Hematopoietic multipotent progenitor cell treated with erythropoietin and hydrocortisone succinate and interleukin-3 and kit ligand, for 17 days (in vitro differentiated cells): ENCODE measurements at regions not wholly inside any gene's neighbourhood (a gene's known extent, or its start where the extent isn't known, plus 50 kb on each side); places are given as distances from the start of the nearest gene placed in this dataset.
"Not testable (repeated sequence)": the region's sequence is repeated elsewhere in the genome, so short reads cannot be mapped to it uniquely, and the experiment has no call there.

ENCODE experiments used
- DNase-seq: peaks from one replicate; pipeline ENCODE4 v3.0.0-alpha.2; 2015; ENCODE audit warnings: low spot score

DNA sequence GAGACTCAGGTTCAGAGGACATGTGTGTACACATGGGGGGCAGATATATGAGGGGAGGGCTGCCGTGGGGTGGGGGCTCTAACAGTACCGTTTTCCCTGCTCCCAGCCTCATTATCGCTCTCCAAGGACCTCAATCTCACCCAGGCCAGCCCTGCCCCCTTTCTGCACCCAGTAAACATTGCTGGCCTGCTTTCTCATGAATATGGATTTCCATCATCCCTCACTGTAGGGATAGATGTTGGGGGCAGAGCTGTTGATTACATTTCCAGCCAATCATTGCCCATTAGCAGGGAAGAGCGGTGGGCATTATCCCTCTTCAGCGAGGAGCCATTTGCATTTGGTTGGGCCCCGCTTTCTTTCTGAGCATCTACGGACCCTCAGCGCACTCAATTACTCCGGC is 273.8 kb downstream of the RPS6KC1 start:
- no peak for DNase-seq

DNA sequence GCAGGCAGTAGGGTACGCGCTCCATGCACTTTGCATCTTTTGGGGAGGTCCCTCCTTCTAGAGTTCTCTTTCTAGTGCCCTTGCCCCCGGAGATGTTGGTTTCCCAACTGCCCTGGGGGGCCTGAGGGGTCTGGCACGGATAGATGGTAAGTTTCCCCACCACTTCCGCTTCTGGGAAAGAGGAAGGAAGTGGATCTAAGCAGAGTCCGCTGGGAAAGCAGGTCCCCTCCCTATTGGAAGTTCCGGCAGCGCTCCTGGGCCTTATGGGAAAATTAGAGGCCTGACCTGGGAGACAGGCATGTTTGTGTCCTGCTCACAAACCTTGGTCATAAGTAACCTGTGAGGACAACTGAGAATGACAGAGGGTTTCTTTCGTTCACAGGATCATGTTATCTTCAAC is 274.4 kb downstream of the RPS6KC1 start:
- DNase-seq, result no peak

DNA sequence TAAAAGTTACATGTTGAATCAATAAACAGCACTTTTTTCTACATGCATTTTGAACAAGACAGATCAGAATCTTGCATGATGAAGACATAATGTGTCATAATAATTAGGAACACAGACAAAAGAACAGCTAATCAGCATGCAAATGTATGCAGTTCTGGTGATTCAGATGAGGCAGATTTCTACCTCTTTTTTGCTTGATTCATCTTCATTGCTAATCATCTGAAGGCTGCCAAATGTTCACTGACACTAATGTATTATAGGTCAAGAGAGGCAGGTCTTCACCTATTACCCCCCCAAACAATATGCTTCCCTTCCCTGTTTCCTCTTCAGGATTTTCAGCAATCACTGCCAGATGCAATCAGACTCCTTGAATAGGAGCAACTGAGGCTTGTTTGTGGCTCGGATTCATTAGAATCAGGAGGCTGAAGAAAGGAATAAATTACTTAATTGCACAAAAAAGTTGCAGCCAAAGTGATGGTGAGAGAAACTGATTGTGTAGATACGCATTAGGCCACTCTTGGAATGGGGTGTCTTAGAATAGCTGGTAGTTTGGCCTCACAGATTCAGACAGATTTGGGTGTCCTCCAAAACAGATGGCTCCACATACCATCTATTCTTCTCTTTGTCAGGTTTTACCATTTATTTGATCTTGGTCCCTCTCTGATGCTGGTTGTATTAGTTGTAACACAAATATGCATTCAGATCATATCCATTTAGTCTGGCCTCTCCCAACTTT is 275.4 kb downstream of the RPS6KC1 start:
- no peak for DNase-seq

DNA sequence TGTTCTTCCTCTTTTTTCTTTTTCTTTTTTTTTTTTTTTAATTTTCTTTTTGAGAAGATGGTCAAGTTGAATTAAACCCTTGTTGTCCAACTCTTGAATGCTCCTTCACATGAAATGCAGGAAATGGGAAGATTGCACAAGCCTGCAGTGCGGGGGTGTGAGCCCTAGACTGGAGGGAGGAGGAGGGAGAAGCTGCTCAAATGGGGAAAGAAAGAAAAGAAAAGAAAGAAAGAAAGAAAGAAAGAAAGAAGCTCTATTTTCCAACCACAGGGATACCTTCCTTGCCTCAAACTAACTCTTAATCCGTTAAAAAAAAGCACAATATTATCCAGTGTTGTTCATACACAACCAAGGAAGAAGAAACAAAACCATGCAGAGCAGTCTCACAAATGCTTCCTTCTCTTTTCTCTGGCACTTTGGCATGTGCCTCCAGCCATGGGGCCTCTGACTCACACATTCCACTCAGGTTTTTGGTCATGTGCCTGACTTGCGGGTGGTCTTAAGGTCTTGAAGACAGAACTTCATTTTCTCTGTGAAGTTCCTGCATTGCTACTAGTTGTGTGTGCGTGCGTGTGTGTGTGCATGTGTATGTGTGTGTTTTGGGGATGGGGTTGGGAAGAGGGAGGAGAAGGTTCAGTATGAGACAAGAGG is 276.1 kb downstream of the RPS6KC1 start:
- no peak for DNase-seq

DNA sequence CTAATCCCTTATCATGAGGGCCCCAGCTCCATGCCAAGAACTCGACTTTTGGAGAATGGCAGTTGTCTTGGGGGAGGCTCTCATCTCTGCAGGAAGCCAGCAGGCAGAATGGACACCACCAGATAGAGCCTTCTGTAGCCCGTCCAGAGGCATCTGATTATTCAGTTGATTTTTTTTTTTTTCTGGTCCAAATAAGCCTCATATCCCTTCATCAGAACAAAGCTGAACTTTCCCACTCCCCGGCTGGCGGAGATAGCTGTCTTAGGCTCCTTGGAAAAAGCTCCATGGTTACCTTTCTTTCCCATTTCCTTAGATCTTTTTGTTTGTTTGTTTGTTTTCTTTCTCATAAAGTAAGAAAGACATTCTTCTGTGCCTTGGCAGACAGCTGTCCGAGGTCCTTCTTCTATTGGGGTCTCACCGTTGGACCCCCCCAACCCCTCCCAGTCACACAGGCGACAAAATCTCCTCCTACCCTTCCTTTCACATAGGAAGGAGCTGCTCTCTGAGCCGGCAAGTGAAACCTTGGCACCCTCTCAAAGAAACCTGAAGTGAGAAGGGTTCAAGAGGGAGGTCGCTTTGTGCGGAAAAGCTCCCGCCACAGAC is 278.5 kb downstream of the RPS6KC1 start:
- no peak for DNase-seq

DNA sequence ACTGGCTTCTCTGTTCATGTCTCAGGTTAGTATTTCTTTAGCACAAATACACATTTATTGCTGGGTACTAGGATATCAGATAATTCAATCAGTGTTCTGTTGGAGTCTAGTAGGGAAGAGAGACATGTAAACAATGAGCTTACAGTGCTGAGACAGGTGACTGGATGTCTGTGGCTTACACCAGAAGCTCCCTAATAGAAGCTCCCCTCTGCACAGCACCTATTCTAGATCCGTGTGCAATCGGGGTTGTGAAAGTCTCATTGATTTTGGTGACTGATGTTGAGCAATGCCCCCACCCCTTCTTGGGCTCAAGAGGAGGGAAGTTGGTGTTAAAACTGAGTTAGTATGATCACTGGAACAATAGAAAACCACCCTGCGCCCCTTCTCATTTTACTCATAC is 279.2 kb downstream of the RPS6KC1 start:
- no peak for DNase-seq

DNA sequence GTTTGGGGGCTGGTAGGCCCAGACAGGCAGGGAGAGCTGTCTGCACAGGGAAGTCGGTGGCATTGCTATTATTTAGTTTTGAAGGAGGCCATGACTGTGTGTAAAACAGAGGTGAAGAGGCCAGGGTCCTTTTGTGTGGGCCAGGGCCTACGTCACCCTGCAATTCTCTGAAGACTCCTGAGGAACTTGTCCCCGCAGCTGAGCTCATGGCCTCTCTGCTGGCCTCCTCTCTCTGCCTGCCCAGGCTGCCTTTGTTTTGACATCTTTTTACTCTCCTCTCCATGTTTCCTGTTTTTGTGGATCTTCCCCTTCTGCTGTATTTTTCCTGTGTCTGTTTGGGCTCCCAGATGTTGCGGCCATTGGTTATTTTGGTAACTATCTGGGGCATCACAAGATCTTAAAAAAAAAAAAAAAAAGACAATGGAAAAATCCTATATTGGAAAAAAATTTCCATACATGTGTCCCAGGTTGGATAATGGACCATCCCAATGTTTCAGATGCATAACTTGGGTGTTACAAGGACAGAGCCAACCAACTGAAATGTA is 280.7 kb downstream of the RPS6KC1 start:
- DNase-seq, result no peak

DNA sequence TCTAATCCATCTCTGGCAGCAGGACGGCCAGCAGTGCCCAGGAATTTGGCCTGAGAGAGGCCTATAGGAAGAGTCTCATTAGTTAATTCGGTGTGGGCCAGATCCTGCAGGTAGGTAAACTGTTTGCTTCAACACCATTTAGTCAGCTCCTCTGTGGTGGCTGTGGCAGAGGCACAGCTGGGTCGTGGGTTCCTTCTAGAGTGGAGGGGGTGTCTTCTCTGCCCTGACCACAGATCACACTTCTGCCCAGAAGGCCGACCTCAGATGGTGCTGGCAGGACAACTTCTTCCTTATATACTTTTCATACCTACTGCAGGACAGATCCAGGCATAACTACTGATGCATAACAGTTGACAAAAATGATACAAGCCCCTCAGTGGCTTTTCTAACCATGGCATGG is 281.4 kb downstream of the RPS6KC1 start:
- no peak for DNase-seq

DNA sequence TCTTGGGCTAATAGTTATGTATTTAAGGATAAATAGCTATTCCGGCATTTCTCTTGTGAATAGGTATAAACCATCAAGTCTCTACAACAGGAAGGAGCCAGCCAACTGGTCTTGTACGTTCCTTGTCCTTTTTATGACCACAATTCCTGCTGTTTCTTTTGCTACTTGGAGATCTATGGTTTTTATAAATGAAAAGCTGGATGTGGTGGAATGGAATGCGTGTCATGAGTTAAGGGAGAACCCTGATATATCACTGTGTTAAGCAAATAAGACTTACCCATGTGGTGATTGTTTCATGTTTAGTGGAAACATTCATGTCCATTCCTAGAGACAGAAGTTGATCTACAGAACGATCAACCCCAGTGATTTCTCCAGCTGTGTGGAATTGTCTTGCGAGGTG is 282.1 kb downstream of the RPS6KC1 start:
- no peak for DNase-seq

DNA sequence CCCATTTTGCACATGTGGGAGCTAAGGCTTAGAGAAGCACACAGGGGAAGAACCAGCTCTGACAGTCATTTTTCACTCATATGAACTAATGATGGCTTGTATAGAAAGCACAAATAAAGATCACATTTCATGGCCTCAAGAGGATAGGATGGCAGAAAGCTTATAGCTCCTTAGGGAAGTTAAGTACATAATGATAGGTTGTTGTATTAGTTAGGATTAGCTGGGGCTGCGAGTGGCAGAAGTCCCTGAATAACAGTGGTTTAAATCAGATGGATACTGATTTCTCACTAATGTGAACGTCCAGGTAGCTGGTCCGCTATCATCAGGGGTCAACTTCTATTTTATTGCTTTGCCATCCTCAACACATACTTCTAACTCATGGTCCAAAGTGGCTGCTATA is 284.0 kb downstream of the RPS6KC1 start:
- DNase-seq, result no peak

DNA sequence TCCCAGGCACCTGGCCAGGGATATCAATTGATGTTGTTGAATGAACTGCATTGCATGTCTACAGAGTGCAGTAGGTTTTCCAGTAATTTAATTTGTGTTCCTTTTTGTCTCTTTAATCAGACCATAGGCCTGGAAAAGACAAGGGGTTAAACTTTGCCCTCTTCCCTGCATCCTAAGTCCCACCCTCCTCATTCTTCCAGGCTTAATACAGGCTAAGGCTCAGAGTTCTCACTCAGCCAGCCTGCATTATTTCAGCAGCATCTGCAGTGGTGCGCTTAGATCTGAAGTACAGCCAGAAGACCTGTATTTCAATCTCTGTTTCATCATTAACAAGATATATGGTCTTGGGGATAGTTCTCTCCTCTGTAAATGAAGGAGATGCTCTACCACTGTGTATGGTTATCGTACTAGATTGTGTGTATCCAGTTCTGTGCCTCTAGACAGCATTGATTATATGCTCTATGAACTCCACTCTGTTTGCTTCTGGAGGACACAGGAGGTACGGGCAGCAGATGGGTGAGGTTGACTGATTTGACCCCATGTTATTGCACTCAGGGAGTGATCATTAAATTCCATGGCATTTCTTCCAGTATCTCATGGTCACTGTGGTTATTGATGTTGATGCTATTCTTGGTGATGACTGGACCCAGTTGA is 286.1 kb downstream of the RPS6KC1 start:
- DNase-seq, result no peak

DNA sequence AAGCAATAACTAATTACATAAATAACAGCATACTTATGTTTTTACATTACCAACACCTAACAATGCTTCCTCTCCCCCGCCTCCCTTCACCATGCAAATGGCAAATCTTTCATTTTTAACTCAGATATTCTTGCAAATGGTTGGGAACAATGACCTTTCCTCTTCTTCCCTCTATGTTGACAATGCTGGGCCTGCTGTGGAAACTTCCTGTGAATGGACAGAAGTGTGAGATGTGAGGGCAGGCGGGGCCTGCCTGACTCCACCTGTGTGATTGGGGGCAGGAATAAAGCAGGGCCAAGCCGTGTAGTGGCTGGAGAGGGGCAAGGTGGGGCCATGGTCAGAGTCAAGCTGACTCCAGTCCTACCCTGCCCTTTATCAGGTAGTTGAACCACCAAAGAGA is 289.6 kb downstream of the RPS6KC1 start:
- no peak for DNase-seq

DNA sequence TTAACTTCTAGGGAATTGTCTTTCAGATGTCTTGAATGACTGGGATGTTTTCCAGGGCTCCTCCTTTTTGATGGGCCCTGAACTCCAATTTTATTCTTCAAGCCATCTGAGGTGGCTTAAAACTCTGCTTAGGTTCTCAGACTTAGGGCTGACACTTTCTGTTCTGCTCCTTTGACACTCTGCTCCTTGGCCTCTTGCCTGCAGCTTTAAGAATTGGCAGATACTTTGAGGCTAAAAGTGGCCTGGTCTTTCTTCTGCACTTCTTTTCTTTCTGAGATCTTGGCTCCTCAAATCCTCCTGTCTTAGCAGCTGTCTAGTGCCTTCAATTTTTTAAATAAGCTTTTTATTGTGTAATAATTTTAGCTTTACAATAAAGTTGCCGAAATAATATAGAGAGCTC is 294.6 kb downstream of the RPS6KC1 start:
- DNase-seq, result no peak

DNA sequence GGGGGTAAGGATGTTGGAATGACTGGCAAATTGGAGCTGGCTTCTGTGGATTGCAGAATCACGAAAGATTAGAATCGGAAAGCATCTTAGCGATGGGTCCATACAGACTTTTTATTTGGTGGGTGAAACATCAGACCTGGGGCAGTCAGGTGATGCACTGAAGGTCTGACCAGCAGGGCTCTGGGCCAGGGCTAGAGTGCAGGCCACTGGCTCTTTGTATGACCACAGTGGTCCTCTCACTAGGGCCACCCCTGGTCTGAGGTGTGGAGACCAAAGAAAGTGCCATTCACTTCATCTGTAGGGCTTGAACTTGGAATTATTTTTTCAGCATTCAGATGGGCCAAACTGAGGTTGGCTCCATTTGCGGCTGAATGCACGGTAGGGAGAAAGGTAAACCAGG is 306.4 kb downstream of the RPS6KC1 start:
- no peak for DNase-seq

DNA sequence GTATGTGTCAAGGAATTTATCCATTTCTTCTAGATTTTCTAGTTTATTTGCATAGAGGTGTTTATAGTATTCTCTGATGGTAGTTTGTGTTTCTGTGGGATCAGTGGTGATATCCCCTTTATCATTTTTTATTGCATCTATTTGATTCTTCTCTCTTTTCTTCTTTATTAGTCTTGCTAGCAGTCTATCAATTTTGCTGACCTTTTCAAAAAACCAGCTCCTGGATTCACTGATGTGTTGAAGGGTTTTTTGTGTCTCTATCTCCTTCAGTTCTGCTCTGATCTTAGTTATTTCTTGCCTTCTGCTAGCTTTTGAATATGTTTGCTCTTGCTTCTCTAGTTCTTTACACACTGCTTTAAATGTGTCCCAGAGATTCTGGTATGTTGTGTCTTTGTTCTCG is 307.3 kb downstream of the RPS6KC1 start:
- DNase-seq, result not testable (repeated sequence)

DNA sequence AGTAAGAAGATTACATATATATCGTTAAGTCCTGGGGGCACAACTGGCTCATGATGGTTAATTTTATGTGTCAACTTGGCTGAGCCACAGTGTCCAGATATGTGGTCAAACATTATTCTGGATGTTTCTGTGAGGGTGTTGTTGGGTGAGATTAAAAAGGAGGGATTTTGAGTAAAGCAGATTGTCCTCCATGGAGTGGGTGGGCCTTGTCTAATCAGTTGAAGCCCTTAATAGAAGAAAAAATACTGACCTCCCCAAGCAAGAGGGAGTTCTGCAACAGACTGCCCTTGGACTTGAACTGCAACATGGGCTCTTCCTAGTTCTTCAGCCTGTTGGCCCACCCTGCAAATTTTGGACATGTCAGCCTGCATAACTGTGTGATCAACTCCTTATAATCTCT is 311.6 kb downstream of the RPS6KC1 start:
- no peak for DNase-seq

DNA sequence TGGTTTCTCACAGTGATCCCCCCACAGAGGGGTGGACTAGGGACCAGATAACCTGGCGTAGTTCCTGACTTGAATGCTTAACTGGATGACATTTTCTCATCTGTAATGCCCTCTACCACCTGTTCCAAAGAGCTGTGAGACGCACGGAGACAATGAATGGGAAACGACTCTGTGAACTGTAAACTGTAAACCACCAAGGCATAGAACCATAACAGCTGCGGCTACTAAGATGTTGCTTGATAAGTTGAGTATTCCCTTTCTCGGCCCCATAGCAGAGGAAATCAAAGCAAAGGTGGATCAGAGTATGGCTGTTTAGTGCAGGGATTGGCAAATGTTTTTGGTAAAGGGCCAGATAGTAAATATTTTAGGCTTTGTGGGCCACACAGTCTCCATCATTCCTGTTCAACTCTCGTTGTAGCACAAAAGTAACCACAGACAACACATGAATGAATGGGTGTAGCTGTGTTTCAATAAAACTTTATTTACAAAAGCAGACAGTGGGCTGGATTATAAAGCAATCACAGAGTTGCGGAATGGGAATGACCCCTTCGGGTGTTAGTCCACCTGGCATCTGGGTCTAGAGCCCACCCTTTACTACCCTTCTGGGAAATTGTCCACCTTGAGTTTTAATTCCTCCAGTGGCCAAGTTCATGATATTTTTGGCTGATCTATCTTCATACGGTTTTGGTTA is 315.2 kb downstream of the RPS6KC1 start:
- no peak for DNase-seq

DNA sequence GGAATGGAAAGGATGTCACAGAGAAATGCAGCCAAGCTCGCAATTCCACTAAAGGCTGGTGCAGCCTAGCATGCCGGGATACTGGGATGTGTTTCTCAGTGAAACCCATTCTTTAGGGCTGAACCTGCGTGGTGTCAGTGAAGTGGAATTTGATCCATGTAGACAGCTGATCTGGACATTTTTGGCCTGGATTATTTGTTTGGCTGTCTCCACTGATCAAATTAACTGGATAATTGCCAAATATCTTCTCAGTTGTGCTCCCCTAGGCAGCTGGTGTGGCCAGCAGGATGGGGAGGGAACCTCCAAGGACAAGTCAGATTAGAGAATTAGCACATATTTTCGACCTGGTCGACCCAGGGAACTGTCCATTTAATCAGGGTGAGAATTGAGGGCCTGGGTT is 318.4 kb downstream of the RPS6KC1 start:
- no peak for DNase-seq

DNA sequence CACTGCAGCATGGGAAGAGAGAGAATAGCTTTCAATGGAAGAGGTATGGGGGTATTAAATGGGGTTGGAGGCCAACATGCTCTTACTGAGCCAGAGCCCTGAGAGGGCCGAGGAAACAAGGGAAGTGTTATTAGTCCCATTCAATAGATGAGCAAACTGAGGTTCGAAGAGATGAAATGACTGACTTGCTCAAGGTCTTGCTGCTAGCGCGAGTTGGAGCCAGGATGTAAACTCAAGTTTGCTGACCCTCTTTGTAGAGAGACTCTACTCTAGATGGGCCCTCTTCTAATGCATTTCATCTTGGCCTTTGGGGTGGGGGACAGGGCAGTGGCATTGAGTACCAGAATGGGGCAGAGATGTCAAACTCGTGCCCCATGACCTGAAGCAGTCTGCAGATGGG is 319.5 kb downstream of the RPS6KC1 start:
- no peak for DNase-seq

DNA sequence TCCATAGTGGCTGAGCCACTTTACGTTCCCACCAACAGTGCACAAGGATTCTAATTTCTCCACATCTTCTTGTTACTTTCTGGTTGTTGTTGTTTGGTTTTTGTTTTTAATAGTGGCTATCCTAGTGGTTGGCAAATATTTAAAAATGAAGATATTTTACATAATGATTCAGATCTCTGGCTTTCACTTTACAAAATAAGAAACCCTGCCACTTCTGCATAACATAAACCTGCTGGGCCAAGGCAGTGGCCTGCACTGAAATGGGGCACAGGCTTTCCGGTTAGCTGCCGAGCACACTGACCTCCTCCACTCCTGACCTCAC is 320.4 kb downstream of the RPS6KC1 start:
- DNase-seq, result no peak

DNA sequence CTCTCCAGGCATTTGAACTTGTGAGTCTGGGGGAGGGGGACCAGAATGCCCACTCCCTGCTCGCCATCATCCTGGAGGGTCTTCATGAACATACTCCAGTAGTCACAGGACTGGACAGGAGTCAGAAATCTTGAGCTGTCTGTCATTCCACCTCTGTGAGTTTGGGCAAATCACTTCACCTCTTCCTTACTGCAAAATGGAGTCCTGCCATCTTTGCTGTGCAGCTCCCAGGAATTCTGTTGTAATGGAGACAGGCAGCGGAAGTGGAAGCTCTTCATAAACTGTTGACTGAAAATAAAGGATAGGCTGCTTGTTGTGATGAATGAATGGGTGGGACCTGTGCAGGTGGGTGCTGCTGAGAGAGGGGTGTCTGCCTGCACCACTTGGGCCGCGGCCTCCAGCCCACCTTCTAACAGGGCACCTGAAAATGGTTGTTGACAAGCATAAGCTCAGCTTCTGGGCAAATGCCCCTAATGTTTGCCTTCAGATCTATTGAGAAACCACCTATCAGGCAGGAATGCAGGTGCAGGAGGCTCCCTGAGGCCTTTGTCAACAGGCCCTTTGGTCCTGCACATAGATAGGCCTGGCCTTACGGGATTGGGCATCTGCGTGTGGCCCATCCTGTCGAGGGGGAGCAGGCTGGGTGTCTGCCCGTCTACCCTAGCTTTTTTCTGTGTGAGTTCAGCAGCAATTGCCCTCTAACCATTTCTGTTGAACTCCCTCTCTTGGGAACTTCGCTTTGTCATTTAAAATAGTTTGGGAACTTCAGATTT is 321.0 kb downstream of the RPS6KC1 start:
- DNase-seq, result no peak

DNA sequence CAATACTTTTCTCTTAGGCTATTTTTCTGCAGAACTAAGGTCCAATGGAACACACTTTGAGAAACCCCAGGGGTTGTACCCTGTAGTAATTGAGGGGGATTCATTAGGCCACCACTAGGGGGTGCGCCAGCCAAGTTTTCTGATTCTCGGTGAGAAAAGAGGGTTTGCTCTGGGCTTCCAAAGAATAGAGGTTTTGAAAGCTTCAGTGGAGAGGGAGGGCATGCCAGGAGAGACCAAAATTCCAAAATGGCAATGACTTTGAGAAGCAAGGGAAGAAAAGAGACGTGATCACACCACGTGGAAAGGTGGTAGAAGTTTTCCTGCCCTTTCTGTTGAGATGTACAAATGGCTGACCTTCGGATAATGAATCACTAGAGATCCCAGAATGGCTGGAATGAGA is 323.3 kb downstream of the RPS6KC1 start:
- peak; percentile 22 for DNase-seq
